ENCODE measurements at regions not wholly inside any gene's neighbourhood (a gene's known extent, or its start where the extent isn't known, plus 50 kb on each side); places are given as distances from the start of the nearest gene placed in this dataset.

DNA sequence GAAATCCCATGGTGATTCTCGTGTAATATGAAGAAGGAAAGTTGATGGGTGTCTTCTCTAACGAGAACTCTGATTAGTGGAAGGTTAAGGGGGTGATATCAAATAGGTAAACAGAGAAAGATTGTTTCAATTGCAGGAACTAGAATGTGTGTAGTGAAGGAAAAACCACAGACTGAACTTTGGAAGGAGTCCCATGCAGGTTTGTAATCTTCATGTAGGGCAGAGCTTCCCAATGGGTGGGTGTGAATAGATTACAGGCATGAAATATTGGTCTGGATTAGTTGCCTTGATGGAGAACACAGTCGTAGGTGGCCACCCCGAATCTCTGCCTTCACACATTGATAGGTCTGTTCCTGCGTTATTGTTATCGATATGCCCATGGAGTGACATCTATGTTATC lies 295.5 kb downstream of the KCNRG start:
- TF ChIP-seq, protein P1, sequence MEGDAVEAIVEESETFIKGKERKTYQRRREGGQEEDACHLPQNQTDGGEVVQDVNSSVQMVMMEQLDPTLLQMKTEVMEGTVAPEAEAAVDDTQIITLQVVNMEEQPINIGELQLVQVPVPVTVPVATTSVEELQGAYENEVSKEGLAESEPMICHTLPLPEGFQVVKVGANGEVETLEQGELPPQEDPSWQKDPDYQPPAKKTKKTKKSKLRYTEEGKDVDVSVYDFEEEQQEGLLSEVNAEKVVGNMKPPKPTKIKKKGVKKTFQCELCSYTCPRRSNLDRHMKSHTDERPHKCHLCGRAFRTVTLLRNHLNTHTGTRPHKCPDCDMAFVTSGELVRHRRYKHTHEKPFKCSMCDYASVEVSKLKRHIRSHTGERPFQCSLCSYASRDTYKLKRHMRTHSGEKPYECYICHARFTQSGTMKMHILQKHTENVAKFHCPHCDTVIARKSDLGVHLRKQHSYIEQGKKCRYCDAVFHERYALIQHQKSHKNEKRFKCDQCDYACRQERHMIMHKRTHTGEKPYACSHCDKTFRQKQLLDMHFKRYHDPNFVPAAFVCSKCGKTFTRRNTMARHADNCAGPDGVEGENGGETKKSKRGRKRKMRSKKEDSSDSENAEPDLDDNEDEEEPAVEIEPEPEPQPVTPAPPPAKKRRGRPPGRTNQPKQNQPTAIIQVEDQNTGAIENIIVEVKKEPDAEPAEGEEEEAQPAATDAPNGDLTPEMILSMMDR (IDR thresholded peaks at IDR 0.05 in 8 of 11, conservative IDR thresholded peaks at IDR 0.05 in 3 of 11), result no peak
- no peak for TF ChIP-seq POLR2A (IDR thresholded peaks at IDR 0.05)
